ENCODE measurements at regions not wholly inside any gene's neighbourhood (a gene's known extent, or its start where the extent isn't known, plus 50 kb on each side); places are given as distances from the start of the nearest gene placed in this dataset.

GRCh38 chr1:17933971-17934370 is 173.6 kb upstream of the IGSF21 start:
- no peak for DNase-seq

- DNase-seq = no peak
These were observed 172.4 kb upstream of the IGSF21 start for GRCh38 chr1:17935230-17935629.

GRCh38 chr1:17941431-17942189 is 166.0 kb upstream of the IGSF21 start:
- DNase-seq = no peak

GRCh38 chr1:17943506-17943905 is 164.1 kb upstream of the IGSF21 start:
- DNase-seq = no peak

- no peak for DNase-seq
These were observed 163.0 kb upstream of the IGSF21 start for GRCh38 chr1:17944646-17945045.

- DNase-seq = no peak
These were observed 161.2 kb upstream of the IGSF21 start for GRCh38 chr1:17946434-17946833.

GRCh38 chr1:17948594-17948993 is 159.0 kb upstream of the IGSF21 start:
- no peak for DNase-seq

GRCh38 chr1:17949511-17949910 is 158.1 kb upstream of the IGSF21 start:
- no peak for DNase-seq

GRCh38 chr1:17950728-17951127 is 156.9 kb upstream of the IGSF21 start:
- DNase-seq = no peak

GRCh38 chr1:17952506-17952905 is 155.1 kb upstream of the IGSF21 start:
- no peak for DNase-seq

GRCh38 chr1:17953921-17954320 is 153.7 kb upstream of the IGSF21 start:
- DNase-seq = no peak

GRCh38 chr1:17955302-17956285 is 152.0 kb upstream of the IGSF21 start:
- no peak for DNase-seq

- no peak for DNase-seq
These were observed 149.9 kb upstream of the IGSF21 start for GRCh38 chr1:17957588-17958267.

- DNase-seq = no peak
These were observed 148.9 kb upstream of the IGSF21 start for GRCh38 chr1:17958704-17959103.

- no peak for DNase-seq
These were observed 144.1 kb upstream of the IGSF21 start for GRCh38 chr1:17963513-17963912.

GRCh38 chr1:17965515-17966100 is 142.0 kb upstream of the IGSF21 start:
- DNase-seq = no peak

GRCh38 chr1:17966341-17966740 is 141.3 kb upstream of the IGSF21 start:
- no peak for DNase-seq

- no peak for DNase-seq
These were observed 139.9 kb upstream of the IGSF21 start for GRCh38 chr1:17967623-17968255.

GRCh38 chr1:17970757-17971156 is 136.8 kb upstream of the IGSF21 start:
- DNase-seq = no peak

GRCh38 chr1:17973694-17974093 is 133.9 kb upstream of the IGSF21 start:
- DNase-seq = no peak

GRCh38 chr1:17976854-17977253 is 130.7 kb upstream of the IGSF21 start:
- no peak for DNase-seq

GRCh38 chr1:17978016-17978415 is 129.6 kb upstream of the IGSF21 start:
- no peak for DNase-seq

All from T1000 (cell line).